ENCODE measurements at regions not wholly inside any gene's neighbourhood (a gene's known extent, or its start where the extent isn't known, plus 50 kb on each side); places are given as distances from the start of the nearest gene placed in this dataset.

DNA sequence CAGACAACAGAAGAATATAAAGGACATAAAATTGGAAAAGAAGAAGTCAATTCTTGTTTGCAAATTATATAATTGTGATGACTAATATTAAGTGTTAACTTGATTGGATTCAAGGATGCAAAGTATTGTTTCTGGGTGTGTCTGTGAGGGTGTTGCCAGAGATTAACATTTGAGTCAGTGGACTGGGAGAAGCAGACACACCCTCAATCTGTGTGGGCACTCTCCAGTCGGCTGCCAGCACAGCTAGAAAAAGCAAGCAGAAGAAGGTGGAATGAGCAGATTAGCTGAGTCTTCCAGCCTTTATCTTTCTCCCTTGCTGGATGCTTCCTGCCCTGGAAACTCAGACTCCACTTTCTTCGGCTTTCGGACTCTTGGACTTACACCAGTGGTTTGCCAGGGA lies 51.7 kb downstream of the UBE2NL start:
- TF ChIP-seq, protein P1, sequence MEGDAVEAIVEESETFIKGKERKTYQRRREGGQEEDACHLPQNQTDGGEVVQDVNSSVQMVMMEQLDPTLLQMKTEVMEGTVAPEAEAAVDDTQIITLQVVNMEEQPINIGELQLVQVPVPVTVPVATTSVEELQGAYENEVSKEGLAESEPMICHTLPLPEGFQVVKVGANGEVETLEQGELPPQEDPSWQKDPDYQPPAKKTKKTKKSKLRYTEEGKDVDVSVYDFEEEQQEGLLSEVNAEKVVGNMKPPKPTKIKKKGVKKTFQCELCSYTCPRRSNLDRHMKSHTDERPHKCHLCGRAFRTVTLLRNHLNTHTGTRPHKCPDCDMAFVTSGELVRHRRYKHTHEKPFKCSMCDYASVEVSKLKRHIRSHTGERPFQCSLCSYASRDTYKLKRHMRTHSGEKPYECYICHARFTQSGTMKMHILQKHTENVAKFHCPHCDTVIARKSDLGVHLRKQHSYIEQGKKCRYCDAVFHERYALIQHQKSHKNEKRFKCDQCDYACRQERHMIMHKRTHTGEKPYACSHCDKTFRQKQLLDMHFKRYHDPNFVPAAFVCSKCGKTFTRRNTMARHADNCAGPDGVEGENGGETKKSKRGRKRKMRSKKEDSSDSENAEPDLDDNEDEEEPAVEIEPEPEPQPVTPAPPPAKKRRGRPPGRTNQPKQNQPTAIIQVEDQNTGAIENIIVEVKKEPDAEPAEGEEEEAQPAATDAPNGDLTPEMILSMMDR (IDR thresholded peaks at IDR 0.05; ENCODE audit: control extremely low read depth in 1 of 3, insufficient read depth in 1 of 3, low read depth in 1 of 3, low read length in 3 of 3): no peak
- TF ChIP-seq YY1 (IDR thresholded peaks at IDR 0.05; ENCODE audit: low read depth, low read length): no peak
- no peak for TF ChIP-seq BRCA1 (IDR thresholded peaks at IDR 0.05; ENCODE audit: low read depth, low read length)
- TF ChIP-seq TAF1 (IDR thresholded peaks at IDR 0.05; ENCODE audit: low read depth, low read length): no peak
- TF ChIP-seq POLR2AphosphoS5 (IDR thresholded peaks at IDR 0.05; ENCODE audit: low read depth, low read length): no peak
- no peak for TF ChIP-seq KDM1A (IDR thresholded peaks at IDR 0.05; ENCODE audit: borderline replicate concordance, low read length)
- no peak for TF ChIP-seq POLR2A (IDR thresholded peaks at IDR 0.05; ENCODE audit: control extremely low read depth in 1 of 2, low read depth in 2 of 2, low read length in 2 of 2)
- no peak for TF ChIP-seq EZH2 (IDR thresholded peaks at IDR 0.05; ENCODE audit: low read depth, low read length, severe bottlenecking)
- TF ChIP-seq FOSL1 (IDR thresholded peaks at IDR 0.05; ENCODE audit: insufficient read depth, low read depth, low read length): no peak
- no peak for TF ChIP-seq GTF2F1 (IDR thresholded peaks at IDR 0.05; ENCODE audit: borderline replicate concordance, low read depth, low read length)
- no peak for TF ChIP-seq RFX5 (IDR thresholded peaks at IDR 0.05; ENCODE audit: borderline replicate concordance, low read depth, low read length)
- no peak for TF ChIP-seq EP300 (IDR thresholded peaks at IDR 0.05; ENCODE audit: borderline replicate concordance in 1 of 2, low read depth in 2 of 2, low read length in 2 of 2)

Data from H1 (cell line).